Liver (tissue), 8 donors: ENCODE measurements at regions not wholly inside any gene's neighbourhood (a gene's known extent, or its start where the extent isn't known, plus 50 kb on each side); places are given as distances from the start of the nearest gene placed in this dataset.

Experiments
- DNase-seq: peaks from one replicate; pipeline ENCODE4 v3.0.0-alpha.2; 2017; ENCODE audit warnings: low spot score
- H3K27ac ChIP-seq, 2 donors: one replicate each; pipeline ENCODE4 v1.7.0; 2013; ENCODE audit warnings: inconsistent platforms in 2 of 2, low read length in 2 of 2, control low read depth in 1 of 2, low read depth in 1 of 2, mild to moderate bottlenecking in 1 of 2
- H3K27me3 ChIP-seq, 4 donors: one replicate each; pipeline versions ENCODE4 v1.6.1 to v1.7.0; 2013; ENCODE audit warnings: low read length in 3 of 4, inconsistent platforms in 1 of 4, mild to moderate bottlenecking in 1 of 4, moderate library complexity in 1 of 4; ENCODE audit not compliant: control insufficient read depth in 4 of 4, insufficient read depth in 4 of 4
- H3K36me3 ChIP-seq, 4 donors: one replicate each; pipeline versions ENCODE4 v1.6.1 to v1.7.0; 2013; ENCODE audit warnings: low read length in 3 of 4, mild to moderate bottlenecking in 3 of 4, low read depth in 1 of 4, moderate library complexity in 1 of 4; ENCODE audit not compliant: control insufficient read depth in 4 of 4, insufficient read depth in 3 of 4
- H3K4me1 ChIP-seq, 4 donors: one replicate each; pipeline versions ENCODE4 v1.6.1 to v1.7.0; 2013; ENCODE audit warnings: low read length in 3 of 4, mild to moderate bottlenecking in 3 of 4, moderate library complexity in 1 of 4; ENCODE audit not compliant: control insufficient read depth in 4 of 4, insufficient read depth in 4 of 4
- H3K4me3 ChIP-seq, 3 donors: one replicate each; pipeline versions ENCODE4 v1.6.1 to v1.7.0; 2013; ENCODE audit warnings: low read length in 3 of 3, control low read depth in 1 of 3, low read depth in 1 of 3, mild to moderate bottlenecking in 1 of 3
- H3K9ac ChIP-seq, 2 donors: one replicate each; pipeline ENCODE4 v1.7.0; 2013; ENCODE audit warnings: low read length in 2 of 2, mild to moderate bottlenecking in 2 of 2, moderate library complexity in 2 of 2, control low read depth in 1 of 2, low read depth in 1 of 2
- H3K9me3 ChIP-seq, 4 donors: one replicate each; pipeline versions ENCODE4 v1.6.1 to v1.7.0; 2013; ENCODE audit warnings: low read length in 3 of 4; ENCODE audit not compliant: control insufficient read depth in 4 of 4
- ATF3 ChIP-seq: IDR thresholded peaks from 2 replicates; pipeline ENCODE4 v1.6.1; 2016; ENCODE audit warnings: antibody characterized with exemption
- CTCF ChIP-seq: fragments of 150-350 bp; IDR thresholded peaks from 2 replicates; pipeline ENCODE4 v1.5.1; 2017; ENCODE audit warnings: improper control_type of control experiment, low read depth, low read length; ENCODE audit not compliant: missing input control
- EGR1 ChIP-seq, 2 donors: IDR thresholded peaks; 2 replicates each; pipeline ENCODE4 v1.6.1; 2016 to 2018; ENCODE audit warnings: antibody characterized with exemption in 2 of 2, low read depth in 2 of 2
- FOXA1 ChIP-seq: IDR thresholded peaks from 2 replicates; pipeline ENCODE4 v1.6.1; 2016; ENCODE audit warnings: antibody characterized with exemption
- FOXA2 ChIP-seq: IDR thresholded peaks from 2 replicates; pipeline ENCODE4 v1.6.1; 2016; ENCODE audit warnings: antibody characterized with exemption
- GABPA ChIP-seq, 2 donors: IDR thresholded peaks in 1 of 2; conservative IDR thresholded peaks in 1 of 2; 2 replicates each; pipeline ENCODE4 v1.6.1; 2016; ENCODE audit warnings: antibody characterized with exemption in 2 of 2, mild to moderate bottlenecking in 1 of 2, moderate library complexity in 1 of 2
- HNF4A ChIP-seq, 2 donors: conservative IDR thresholded peaks; 2 replicates each; pipeline ENCODE4 v1.6.1; 2016; ENCODE audit warnings: antibody characterized with exemption in 2 of 2, mild to moderate bottlenecking in 2 of 2
- HNF4G ChIP-seq: IDR thresholded peaks from 2 replicates; pipeline ENCODE4 v1.6.1; 2016; ENCODE audit warnings: antibody characterized with exemption
- JUND ChIP-seq, 2 donors: IDR thresholded peaks; 2 replicates each; pipeline ENCODE4 v1.6.1; 2016; ENCODE audit warnings: antibody characterized with exemption in 2 of 2
- MAX ChIP-seq: IDR thresholded peaks from 2 replicates; pipeline ENCODE4 v1.6.1; 2016; ENCODE audit warnings: antibody characterized with exemption
- NR2F2 ChIP-seq: IDR thresholded peaks from 2 replicates; pipeline ENCODE4 v1.6.1; 2016; ENCODE audit warnings: antibody characterized with exemption
- RAD21 ChIP-seq, 2 donors: IDR thresholded peaks; 2 replicates each; pipeline ENCODE4 v1.6.1; 2016; ENCODE audit warnings: antibody characterized with exemption in 2 of 2, mild to moderate bottlenecking in 2 of 2
- RXRA ChIP-seq, 2 donors: IDR thresholded peaks; 2 replicates each; pipeline ENCODE4 v1.6.1; 2017 to 2018; ENCODE audit warnings: antibody characterized with exemption in 2 of 2, mild to moderate bottlenecking in 1 of 2
- SP1 ChIP-seq: IDR thresholded peaks from 2 replicates; pipeline ENCODE4 v1.6.1; 2018; ENCODE audit warnings: antibody characterized with exemption, mild to moderate bottlenecking
- TAF1 ChIP-seq: conservative IDR thresholded peaks from 2 replicates; pipeline ENCODE4 v1.6.1; 2016; ENCODE audit warnings: antibody characterized with exemption, mild to moderate bottlenecking
- YY1 ChIP-seq: IDR thresholded peaks from 2 replicates; pipeline ENCODE4 v1.6.1; 2016; ENCODE audit warnings: antibody characterized with exemption, mild to moderate bottlenecking
- ZBTB33 ChIP-seq: IDR thresholded peaks from 2 replicates; pipeline ENCODE4 v1.6.1; 2016; ENCODE audit warnings: antibody characterized with exemption
- WGBS: extraction: QIAGEN DNeasy Blood & Tissue Kit; methylation state at CpG from one replicate; pipeline ENCODE4 v1.1.7; 2013; 5-methylcytosine and 5-hydroxymethylcytosine counted together
- TF ChIP-seq, protein P1 (sequence below): IDR thresholded peaks from 2 replicates; pipeline ENCODE4 v1.6.1; 2016; ENCODE audit warnings: antibody characterized with exemption, mild to moderate bottlenecking
- donor health status: healthy.
- donor health status: healthy.
- donor health status: healthy.
- donor health status: healthy.
- donor health status: healthy.

DNA sequence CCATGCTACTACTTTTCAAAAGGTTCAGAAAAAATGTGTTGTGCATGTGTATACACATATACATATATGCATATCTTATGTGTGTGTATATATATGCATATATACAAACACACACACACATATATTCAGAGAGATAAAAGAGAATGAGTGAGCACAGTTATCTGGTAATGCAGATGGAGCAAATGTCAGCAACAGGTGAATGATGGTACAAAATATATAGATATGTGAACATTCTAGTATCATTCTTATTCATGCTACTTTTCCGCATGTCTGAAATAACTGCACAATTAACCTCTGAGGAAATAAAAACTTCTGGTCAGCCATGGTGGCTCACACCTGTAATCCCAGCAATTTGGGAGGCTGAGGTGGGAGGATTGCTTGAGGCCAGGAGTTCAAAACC is 222.6 kb upstream of the NANOGP8 start:
- no peak for DNase-seq
- no peak overlapping the region for H3K4me3 ChIP-seq
- TF ChIP-seq GABPA (IDR thresholded peaks at IDR 0.05 in 1 of 2, conservative IDR thresholded peaks at IDR 0.05 in 1 of 2) (no peak), JUND (IDR thresholded peaks at IDR 0.05) (no peak), FOXA1 (no peak), RAD21 (IDR thresholded peaks at IDR 0.05) (no peak)
- H3K4me1 ChIP-seq = peaks cover 2 to 44% (median 25%) of the 10 kb centered on the region in 4 donors
- no peaks in the 10 kb centered on the region for H3K27me3 ChIP-seq
- H3K36me3 ChIP-seq = no peaks in the 10 kb centered on the region
- H3K9me3 ChIP-seq = no peaks in the 10 kb centered on the region
- H3K9ac ChIP-seq = no peak overlapping the region
- no peak overlapping the region for H3K27ac ChIP-seq
- 96% methylated on average over 1 of the region's 1 CpG for WGBS

- Histone ChIP-seq H3K4me1 (peaks cover 2 to 38% (median 22%) of the 10 kb centered on the region in 4 donors), H3K4me3 (no peak overlapping the region), H3K36me3 (no peaks in the 10 kb centered on the region), H3K9ac (peak overlapping the region in 1 of 2 donors; percentile 70), H3K9me3 (no peaks in the 10 kb centered on the region), H3K27ac (peak overlapping the region; percentile 60 to 69), H3K27me3 (no peaks in the 10 kb centered on the region)
- TF ChIP-seq SP1 (no peak), GABPA (IDR thresholded peaks at IDR 0.05 in 1 of 2, conservative IDR thresholded peaks at IDR 0.05 in 1 of 2) (no peak), FOXA2 (no peak), ATF3 (no peak)
- no peak for DNase-seq
- WGBS = 15% methylated on average over 1 of the region's 1 CpG
Observed at GRCh38 chr15:35307026-35307425, 221.9 kb upstream of the NANOGP8 start.

GRCh38 chr15:35306361-35306981 is 221.4 kb upstream of the NANOGP8 start:
- Histone ChIP-seq H3K4me3 (no peak overlapping the region), H3K9me3 (no peaks in the 10 kb centered on the region), H3K36me3 (no peaks in the 10 kb centered on the region), H3K27ac (peak overlapping the region; percentile 60 to 69), H3K27me3 (no peaks in the 10 kb centered on the region), H3K9ac (peak overlapping the region in 1 of 2 donors; percentile 70), H3K4me1 (peaks cover 4 to 37% (median 19%) of the 10 kb centered on the region in 4 donors)
- WGBS = 14% methylated on average over 4 of the region's 4 CpGs
- DNase-seq = no peak
- TF ChIP-seq CTCF (no peak), EGR1 (IDR thresholded peaks at IDR 0.05; ENCODE audit: low read depth in 2 of 2) (peak in 1 of 2 donors; percentile 13), JUND (IDR thresholded peaks at IDR 0.05) (peak; percentile 87 to 89), HNF4G (peak; percentile 78), FOXA2 (peak; percentile 95), SP1 (peak; percentile 99), NR2F2 (peak; percentile 77), YY1 (peak; percentile 93), RAD21 (IDR thresholded peaks at IDR 0.05) (peak; percentile 34 to 58), MAX (peak; percentile 80), GABPA (IDR thresholded peaks at IDR 0.05 in 1 of 2, conservative IDR thresholded peaks at IDR 0.05 in 1 of 2) (peak in 1 of 2 donors; percentile 39), RXRA (IDR thresholded peaks at IDR 0.05) (peak; percentile 97 to 98), ZBTB33 (peak; percentile 84), FOXA1 (peak; percentile 91), HNF4A (conservative IDR thresholded peaks at IDR 0.05) (peak; percentile 92 to 96), TAF1 (peak; percentile 52), ATF3 (peak; percentile 84)
- TF ChIP-seq, protein P1, sequence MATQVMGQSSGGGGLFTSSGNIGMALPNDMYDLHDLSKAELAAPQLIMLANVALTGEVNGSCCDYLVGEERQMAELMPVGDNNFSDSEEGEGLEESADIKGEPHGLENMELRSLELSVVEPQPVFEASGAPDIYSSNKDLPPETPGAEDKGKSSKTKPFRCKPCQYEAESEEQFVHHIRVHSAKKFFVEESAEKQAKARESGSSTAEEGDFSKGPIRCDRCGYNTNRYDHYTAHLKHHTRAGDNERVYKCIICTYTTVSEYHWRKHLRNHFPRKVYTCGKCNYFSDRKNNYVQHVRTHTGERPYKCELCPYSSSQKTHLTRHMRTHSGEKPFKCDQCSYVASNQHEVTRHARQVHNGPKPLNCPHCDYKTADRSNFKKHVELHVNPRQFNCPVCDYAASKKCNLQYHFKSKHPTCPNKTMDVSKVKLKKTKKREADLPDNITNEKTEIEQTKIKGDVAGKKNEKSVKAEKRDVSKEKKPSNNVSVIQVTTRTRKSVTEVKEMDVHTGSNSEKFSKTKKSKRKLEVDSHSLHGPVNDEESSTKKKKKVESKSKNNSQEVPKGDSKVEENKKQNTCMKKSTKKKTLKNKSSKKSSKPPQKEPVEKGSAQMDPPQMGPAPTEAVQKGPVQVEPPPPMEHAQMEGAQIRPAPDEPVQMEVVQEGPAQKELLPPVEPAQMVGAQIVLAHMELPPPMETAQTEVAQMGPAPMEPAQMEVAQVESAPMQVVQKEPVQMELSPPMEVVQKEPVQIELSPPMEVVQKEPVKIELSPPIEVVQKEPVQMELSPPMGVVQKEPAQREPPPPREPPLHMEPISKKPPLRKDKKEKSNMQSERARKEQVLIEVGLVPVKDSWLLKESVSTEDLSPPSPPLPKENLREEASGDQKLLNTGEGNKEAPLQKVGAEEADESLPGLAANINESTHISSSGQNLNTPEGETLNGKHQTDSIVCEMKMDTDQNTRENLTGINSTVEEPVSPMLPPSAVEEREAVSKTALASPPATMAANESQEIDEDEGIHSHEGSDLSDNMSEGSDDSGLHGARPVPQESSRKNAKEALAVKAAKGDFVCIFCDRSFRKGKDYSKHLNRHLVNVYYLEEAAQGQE = peak; percentile 90
